ENCODE measurements at regions not wholly inside any gene's neighbourhood (a gene's known extent, or its start where the extent isn't known, plus 50 kb on each side); places are given as distances from the start of the nearest gene placed in this dataset.
A peak's percentile ranks its signal among the peaks of the same experiment; 100 is the strongest.
"Not testable (repeated sequence)": the region's sequence is repeated elsewhere in the genome, so short reads cannot be mapped to it uniquely, and the experiment has no call there.

DNA sequence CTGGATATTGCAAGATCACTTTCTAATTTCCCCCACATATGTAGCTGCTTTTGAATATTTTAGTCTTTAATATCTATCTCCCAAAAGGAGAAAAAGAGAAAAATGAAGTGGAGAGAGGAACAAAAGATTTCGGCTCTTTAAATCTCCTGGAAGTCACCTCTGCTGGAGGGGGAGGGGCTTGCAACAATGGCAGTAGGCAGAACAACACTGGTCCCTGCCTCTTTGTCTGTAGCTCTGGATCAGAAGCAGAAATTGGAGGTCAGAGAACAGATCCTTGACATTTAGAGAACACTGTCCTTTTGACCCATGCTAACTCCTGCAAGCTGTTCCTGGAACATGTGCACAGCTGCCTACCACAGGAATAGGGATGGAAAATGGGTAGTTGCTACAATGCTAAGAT, 86.7 kb upstream of the GPR12 start:
- Mint-ChIP-seq H3K36me3 (ENCODE audit: low read depth) (no peaks in the 10 kb centered on the region), H3K4me3 (no peak overlapping the region), H3K9me3 (peaks cover 3% of the 10 kb centered on the region), H3K4me1 (peaks cover 13% of the 10 kb centered on the region), H3K27ac (no peak overlapping the region), H3K27me3 (ENCODE audit: insufficient read depth) (no peaks in the 10 kb centered on the region)
- no peak overlapping the region for H3K27ac ChIP-seq (ENCODE audit: low read depth, low read length)
- no peaks in the 10 kb centered on the region for H3K4me1 ChIP-seq (ENCODE audit: control insufficient read depth, insufficient read depth, low read length)
- no peaks in the 10 kb centered on the region for H3K9me3 ChIP-seq (ENCODE audit: control insufficient read depth, low read length)
- H3K9ac ChIP-seq (ENCODE audit: extremely low read depth, low read length, poor library complexity, severe bottlenecking), result no peak overlapping the region
- H3K27me3 ChIP-seq (ENCODE audit: control insufficient read depth, insufficient read depth, low read length, poor library complexity, severe bottlenecking), result no peaks in the 10 kb centered on the region
- no peaks in the 10 kb centered on the region for H3K36me3 ChIP-seq (ENCODE audit: control insufficient read depth, insufficient read depth, low read length)
- WGBS, 2 experiments (ENCODE audit: insufficient coverage in 1 of 2, insufficient read length in 1 of 2), result 63% methylated on average over 1 of the region's 1 CpG; no CpG with 5 or more reads in 1 of the 2 experiments
- no peak for TF ChIP-seq CTCF (conservative IDR thresholded peaks at IDR 0.05)
- peak; percentile 66 for DNase-seq
- no peak overlapping the region for H3K4me3 ChIP-seq (ENCODE audit: low read length)

- H3K9me3 Mint-ChIP-seq; H3K9me3 ChIP-seq (ENCODE audit: control insufficient read depth, low read length); H3K4me1 ChIP-seq (ENCODE audit: control insufficient read depth, insufficient read depth, low read length); H3K9ac ChIP-seq (ENCODE audit: extremely low read depth, low read length, poor library complexity, severe bottlenecking); H3K27ac Mint-ChIP-seq; H3K36me3 ChIP-seq (ENCODE audit: control insufficient read depth, insufficient read depth, low read length); H3K36me3 Mint-ChIP-seq (ENCODE audit: low read depth); H3K27ac ChIP-seq (ENCODE audit: low read depth, low read length); DNase-seq; H3K27me3 ChIP-seq (ENCODE audit: control insufficient read depth, insufficient read depth, low read length, poor library complexity, severe bottlenecking); H3K4me3 Mint-ChIP-seq; H3K27me3 Mint-ChIP-seq (ENCODE audit: insufficient read depth); H3K4me3 ChIP-seq (ENCODE audit: low read length): not testable (repeated sequence)
- H3K4me1 Mint-ChIP-seq, result peaks cover 13% of the 10 kb centered on the region
- WGBS, 2 experiments (ENCODE audit: insufficient coverage in 1 of 2, insufficient read length in 1 of 2), result 83 to 93% methylated on average over 3 to 5 of the region's 7 CpGs
Measured at GRCh38 chr13:26845063-26845462, 84.5 kb upstream of the GPR12 start.

DNA sequence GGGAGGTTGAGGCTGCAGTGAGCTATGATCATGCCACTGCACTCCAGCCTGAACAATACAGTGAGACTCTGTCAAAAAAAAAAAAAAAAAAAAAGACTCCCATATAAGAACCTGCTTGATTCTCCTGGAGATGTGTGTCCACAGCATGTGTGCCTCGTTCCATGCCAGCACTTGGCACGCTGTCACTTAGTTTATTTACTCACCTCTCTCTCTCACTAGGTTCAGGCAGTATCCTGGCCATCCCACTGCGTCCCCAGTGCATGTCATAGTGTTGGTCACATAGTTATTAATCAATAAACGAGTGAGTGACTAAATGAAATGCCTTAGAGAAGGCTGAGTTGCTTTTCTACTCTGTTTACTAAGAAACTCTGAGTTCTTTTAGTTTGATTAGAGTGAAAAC, 79.1 kb upstream of the GPR12 start:
- WGBS, 2 experiments (ENCODE audit: insufficient coverage in 1 of 2, insufficient read length in 1 of 2), result 90 to 93% methylated on average over 3 to 4 of the region's 4 CpGs
- no peak overlapping the region for H3K4me3 Mint-ChIP-seq
- peaks cover 2% of the 10 kb centered on the region for H3K9me3 Mint-ChIP-seq
- Histone ChIP-seq H3K9me3 (ENCODE audit: control insufficient read depth, low read length) (no peaks in the 10 kb centered on the region), H3K27ac (ENCODE audit: low read depth, low read length) (no peak overlapping the region), H3K9ac (ENCODE audit: extremely low read depth, low read length, poor library complexity, severe bottlenecking) (no peak overlapping the region), H3K27me3 (ENCODE audit: control insufficient read depth, insufficient read depth, low read length, poor library complexity, severe bottlenecking) (no peaks in the 10 kb centered on the region), H3K4me1 (ENCODE audit: control insufficient read depth, insufficient read depth, low read length) (no peaks in the 10 kb centered on the region), H3K36me3 (ENCODE audit: control insufficient read depth, insufficient read depth, low read length) (no peaks in the 10 kb centered on the region), H3K4me3 (ENCODE audit: low read length) (no peak overlapping the region)
- no peak for DNase-seq
- no peak for TF ChIP-seq CTCF (conservative IDR thresholded peaks at IDR 0.05)
- no peaks in the 10 kb centered on the region for H3K4me1 Mint-ChIP-seq
- H3K36me3 Mint-ChIP-seq (ENCODE audit: low read depth), result no peaks in the 10 kb centered on the region
- H3K27me3 Mint-ChIP-seq (ENCODE audit: insufficient read depth), result no peaks in the 10 kb centered on the region
- H3K27ac Mint-ChIP-seq, result no peak overlapping the region

DNA sequence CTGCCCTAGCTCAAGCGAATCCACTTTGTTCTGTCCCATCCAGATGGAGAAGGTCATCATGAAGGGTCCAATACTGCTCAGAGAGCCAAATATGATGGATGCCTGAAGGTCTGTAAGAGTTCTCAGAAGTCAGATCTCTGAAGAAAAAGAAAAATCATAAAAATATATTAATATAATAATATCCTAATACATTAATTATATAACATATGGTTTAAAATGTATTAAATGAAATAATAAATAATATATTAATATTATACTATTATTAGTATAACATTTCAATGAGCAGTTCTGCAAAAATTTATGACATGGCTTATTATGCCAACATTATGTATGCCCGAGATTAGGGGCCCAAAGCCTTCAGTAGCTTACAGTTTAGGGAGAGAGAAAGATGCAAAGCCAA, 78.2 kb upstream of the GPR12 start:
- H3K36me3 ChIP-seq (ENCODE audit: control insufficient read depth, insufficient read depth, low read length), result no peaks in the 10 kb centered on the region
- H3K36me3 Mint-ChIP-seq (ENCODE audit: low read depth), result no peaks in the 10 kb centered on the region
- no peak for DNase-seq
- H3K4me3 Mint-ChIP-seq, result no peak overlapping the region
- TF ChIP-seq CTCF (conservative IDR thresholded peaks at IDR 0.05), result no peak
- no peaks in the 10 kb centered on the region for H3K4me1 ChIP-seq (ENCODE audit: control insufficient read depth, insufficient read depth, low read length)
- H3K9ac ChIP-seq (ENCODE audit: extremely low read depth, low read length, poor library complexity, severe bottlenecking), result no peak overlapping the region
- no peak overlapping the region for H3K4me3 ChIP-seq (ENCODE audit: low read length)
- 87 to 91% methylated on average over 2 of the region's 2 CpGs for WGBS, 2 experiments (ENCODE audit: insufficient coverage in 1 of 2, insufficient read length in 1 of 2)
- H3K4me1 Mint-ChIP-seq, result no peaks in the 10 kb centered on the region
- H3K9me3 ChIP-seq (ENCODE audit: control insufficient read depth, low read length), result no peaks in the 10 kb centered on the region
- peaks cover 2% of the 10 kb centered on the region for H3K9me3 Mint-ChIP-seq
- H3K27ac ChIP-seq (ENCODE audit: low read depth, low read length), result no peak overlapping the region
- no peak overlapping the region for H3K27ac Mint-ChIP-seq
- no peaks in the 10 kb centered on the region for H3K27me3 ChIP-seq (ENCODE audit: control insufficient read depth, insufficient read depth, low read length, poor library complexity, severe bottlenecking)
- no peaks in the 10 kb centered on the region for H3K27me3 Mint-ChIP-seq (ENCODE audit: insufficient read depth)
